ENCODE measurements at regions not wholly inside any gene's neighbourhood (a gene's known extent, or its start where the extent isn't known, plus 50 kb on each side); places are given as distances from the start of the nearest gene placed in this dataset.

- no peak for DNase-seq
These were observed 117.9 kb upstream of the MLN start for GRCh38 chr6:33921745-33922144.

GRCh38 chr6:33918175-33918695 lies 114.4 kb upstream of the MLN start:
- no peak for DNase-seq

GRCh38 chr6:33915134-33915533 lies 111.3 kb upstream of the MLN start:
- no peak for DNase-seq

GRCh38 chr6:33914645-33915044 lies 110.8 kb upstream of the MLN start:
- no peak for DNase-seq

GRCh38 chr6:33912195-33912594 lies 108.4 kb upstream of the MLN start:
- DNase-seq = no peak

- DNase-seq = no peak
These were observed 107.7 kb upstream of the MLN start for GRCh38 chr6:33911488-33911887.

- no peak for DNase-seq
These were observed 106.8 kb upstream of the MLN start for GRCh38 chr6:33910594-33910993.

- no peak for DNase-seq
These were observed 105.9 kb upstream of the MLN start for GRCh38 chr6:33909737-33910136.

GRCh38 chr6:33908025-33908424 lies 104.2 kb upstream of the MLN start:
- DNase-seq = no peak

- no peak for DNase-seq
These were observed 103.4 kb upstream of the MLN start for GRCh38 chr6:33907227-33907626.

- DNase-seq = no peak
These were observed 102.6 kb upstream of the MLN start for GRCh38 chr6:33906439-33906838.

GRCh38 chr6:33905071-33905609 lies 101.3 kb upstream of the MLN start:
- DNase-seq = no peak

- DNase-seq = no peak
These were observed 100.9 kb upstream of the MLN start for GRCh38 chr6:33904747-33905065.

- peak; percentile 71 for DNase-seq
These were observed 100.4 kb upstream of the MLN start for GRCh38 chr6:33904050-33904746.

- DNase-seq = no peak
These were observed 99.8 kb upstream of the MLN start for GRCh38 chr6:33903579-33903978.

GRCh38 chr6:33902457-33902853 lies 98.7 kb upstream of the MLN start:
- no peak for DNase-seq

- DNase-seq = no peak
These were observed 98.1 kb upstream of the MLN start for GRCh38 chr6:33901822-33902456.

- DNase-seq = no peak
These were observed 95.0 kb upstream of the MLN start for GRCh38 chr6:33898771-33899170.

- DNase-seq = no peak
These were observed 93.5 kb upstream of the MLN start for GRCh38 chr6:33897189-33897780.

GRCh38 chr6:33896391-33897188 lies 92.8 kb upstream of the MLN start:
- no peak for DNase-seq

GRCh38 chr6:33895988-33896387 lies 92.2 kb upstream of the MLN start:
- DNase-seq = no peak

GRCh38 chr6:33895296-33895695 lies 91.5 kb upstream of the MLN start:
- DNase-seq = no peak

GRCh38 chr6:33894438-33894837 lies 90.6 kb upstream of the MLN start:
- DNase-seq = no peak

Data from activated CD8-positive, alpha-beta memory T cell treated with anti-CD3 and anti-CD28 coated beads, Interleukin-2, amount 50 U/mL, for 48 hours (primary cell).